Activated T-helper 1 cell treated with Interleukin-2 at 50 U/mL for 16 hours (primary cell): ENCODE measurements at regions not wholly inside any gene's neighbourhood (a gene's known extent, or its start where the extent isn't known, plus 50 kb on each side); places are given as distances from the start of the nearest gene placed in this dataset.
"Not testable (repeated sequence)": the region's sequence is repeated elsewhere in the genome, so short reads cannot be mapped to it uniquely, and the experiment has no call there.

Source experiments
- DNase-seq: peaks from one replicate; pipeline ENCODE4 v3.0.0-alpha.2; 2020; ENCODE audit warnings: low read depth

DNA sequence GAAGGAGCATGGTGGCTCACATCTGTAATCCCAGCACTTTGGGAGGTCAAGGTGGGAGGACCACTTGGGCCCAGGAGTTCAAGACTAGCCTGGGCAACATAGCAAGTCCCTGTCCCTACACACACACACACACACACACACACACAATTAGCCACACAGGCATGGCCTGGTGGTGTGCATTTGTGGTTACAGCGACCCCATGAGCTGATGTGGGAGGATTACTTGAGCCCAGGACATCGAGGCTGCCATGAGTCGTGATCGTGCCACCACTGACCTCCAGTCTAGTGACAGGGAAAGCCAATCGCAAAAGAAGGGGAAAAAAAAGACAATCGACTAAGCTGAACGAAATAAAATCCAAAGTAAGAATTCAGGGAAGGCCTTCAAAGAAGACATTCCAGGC is 67.9 kb downstream of the TBX3 start:
- no peak for DNase-seq

DNA sequence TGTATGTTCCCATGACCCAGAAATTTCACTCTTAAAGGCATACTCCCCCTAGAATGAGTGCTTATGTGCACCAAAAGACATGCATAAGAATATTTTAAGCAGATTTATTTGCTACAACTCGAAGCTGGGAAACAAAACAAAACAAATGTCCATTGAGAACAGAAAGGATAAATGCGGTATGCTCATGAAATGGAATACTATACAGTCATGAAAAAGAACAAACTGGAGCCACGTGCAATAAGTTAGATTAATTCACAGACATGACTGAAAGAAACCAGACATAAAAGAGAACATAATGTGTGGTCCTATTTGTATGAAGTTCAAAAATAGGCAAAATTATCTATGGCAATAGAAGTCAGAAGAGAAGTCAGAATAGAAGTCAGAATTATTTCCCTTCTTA is 69.9 kb downstream of the TBX3 start:
- DNase-seq = no peak

DNA sequence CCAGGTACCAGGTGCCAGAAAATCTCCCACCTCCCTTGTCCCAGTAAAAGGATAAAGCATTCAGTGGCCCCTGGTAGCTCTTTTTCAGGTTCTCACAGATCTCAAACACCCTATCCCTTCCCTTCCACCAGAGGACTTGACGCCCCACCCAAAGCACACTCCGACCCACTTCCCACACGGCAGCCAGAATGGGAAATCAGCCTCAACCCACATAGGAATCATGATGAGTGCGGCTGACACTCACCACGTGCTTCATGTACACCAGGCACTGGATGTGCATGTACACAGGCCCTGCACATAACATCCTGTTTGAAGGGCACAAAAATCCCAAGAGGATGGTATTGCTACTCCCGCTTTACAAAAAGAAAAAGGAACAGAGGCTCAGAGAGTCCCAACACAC is 71.9 kb downstream of the TBX3 start:
- no peak for DNase-seq

DNA sequence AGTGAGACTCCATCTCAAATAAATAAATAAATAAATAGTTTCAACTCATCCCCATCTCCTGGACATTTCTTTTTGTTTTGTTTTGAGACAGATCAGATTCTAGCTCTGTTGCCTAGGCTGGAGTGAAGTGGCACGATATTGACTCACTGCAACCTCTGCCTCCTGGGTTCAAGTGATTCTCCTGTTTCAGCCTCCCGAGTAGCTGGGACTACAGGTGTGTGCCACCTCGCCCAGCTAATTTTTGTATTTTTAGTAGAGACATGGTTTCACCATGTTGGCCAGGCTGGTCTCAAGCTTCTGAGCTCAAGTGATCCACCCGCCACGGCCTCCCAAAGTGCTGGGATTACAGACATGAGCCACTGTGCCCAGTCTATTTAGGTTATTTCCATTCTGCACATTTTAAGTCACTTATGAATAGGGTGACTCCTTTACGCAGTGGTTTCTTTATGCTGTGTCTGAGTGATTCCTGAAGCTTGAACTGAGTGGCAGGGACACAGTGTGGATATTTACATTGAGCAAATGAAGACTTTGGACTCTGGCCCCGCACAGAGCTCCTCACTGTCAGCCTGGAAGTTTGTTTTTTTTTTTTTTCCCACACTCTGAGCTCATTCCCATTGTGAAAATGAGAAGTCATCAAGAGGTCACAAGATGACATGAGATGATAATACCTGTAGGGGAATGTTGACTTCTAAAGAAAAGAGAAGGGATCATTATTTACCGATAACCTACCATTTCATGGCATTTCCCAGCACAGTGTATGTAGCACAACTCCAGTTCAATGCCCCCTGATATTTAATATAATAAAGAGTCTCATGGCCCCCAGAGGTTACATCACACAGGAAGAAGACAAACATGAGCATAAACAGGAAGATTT is 72.6 kb downstream of the TBX3 start:
- DNase-seq = no peak

DNA sequence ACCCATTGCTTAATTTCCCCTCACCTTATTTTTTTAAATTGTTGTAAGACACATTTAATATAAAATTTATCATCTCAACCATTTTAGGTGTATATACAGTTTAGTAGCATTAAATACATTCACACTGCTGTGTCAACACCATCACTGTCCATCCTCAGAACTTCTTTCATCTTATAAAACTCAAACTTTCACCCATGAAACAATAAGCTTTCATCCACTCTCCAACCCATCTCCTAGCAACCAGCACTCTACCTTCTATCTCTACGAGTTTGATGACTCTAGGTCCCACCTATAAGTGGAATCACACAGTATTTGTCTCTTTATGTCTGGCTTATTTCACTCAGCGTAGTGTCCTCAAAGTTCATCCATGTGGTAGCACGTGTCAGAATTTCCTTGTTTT is 75.5 kb downstream of the TBX3 start:
- DNase-seq = no peak

DNA sequence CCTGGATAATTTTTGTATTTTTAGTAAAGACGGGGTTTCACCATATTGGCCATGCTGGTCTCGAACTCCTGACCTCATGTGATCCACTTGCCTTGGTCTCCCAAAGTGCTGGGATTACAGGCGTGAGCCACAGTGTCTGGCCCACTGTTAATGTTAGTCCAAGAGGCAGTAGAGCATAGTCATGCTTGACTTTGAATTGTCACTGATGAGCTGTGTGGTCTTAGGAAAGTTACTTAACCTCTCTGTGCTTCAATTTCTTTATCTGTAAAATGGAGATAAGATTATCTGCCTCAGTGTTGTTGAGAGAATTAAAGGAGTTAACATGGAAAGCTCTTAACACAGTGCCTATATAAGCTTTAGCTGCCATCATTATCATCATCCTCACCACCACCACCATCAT is 78.1 kb downstream of the TBX3 start:
- no peak for DNase-seq

DNA sequence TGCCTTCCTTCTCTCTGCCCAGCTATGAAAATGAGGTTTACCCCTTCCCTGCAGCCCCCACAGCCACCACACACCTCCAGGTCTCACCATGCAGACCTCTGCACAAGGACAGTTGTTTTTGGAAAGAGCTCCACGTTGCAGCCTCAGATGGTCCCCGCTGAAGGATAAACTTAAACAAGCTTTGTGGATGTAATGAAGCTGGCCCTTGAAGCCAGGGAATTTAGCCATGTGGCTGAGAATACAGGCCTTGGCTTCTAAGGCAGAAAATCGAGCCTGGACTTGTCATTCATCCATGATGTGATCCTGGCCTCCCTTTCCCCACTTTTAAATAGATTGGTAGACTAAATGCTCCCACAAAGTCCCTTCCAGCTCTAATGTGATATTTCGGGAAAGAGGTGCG is 79.4 kb downstream of the TBX3 start:
- no peak for DNase-seq

DNA sequence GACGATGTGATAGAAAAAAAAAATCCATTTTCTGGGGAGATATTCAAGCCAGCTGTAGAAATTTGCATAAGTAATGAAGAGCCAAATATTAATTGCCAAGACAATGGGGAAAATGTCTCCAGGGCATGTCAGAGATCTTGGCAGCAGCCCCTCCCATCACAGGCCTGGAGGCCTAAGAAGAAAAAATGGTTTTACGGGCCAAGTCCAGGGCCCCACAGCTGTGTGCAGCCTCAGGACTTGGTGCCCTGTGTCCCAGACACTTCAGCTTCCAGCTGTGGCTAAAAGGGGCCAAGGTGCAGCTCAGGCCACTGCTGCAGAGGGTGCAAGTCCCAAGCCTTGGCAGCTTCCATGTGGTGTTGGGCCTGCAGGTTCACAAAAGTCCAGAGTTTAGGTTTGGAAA is 83.4 kb downstream of the TBX3 start:
- DNase-seq = not testable (repeated sequence)

DNA sequence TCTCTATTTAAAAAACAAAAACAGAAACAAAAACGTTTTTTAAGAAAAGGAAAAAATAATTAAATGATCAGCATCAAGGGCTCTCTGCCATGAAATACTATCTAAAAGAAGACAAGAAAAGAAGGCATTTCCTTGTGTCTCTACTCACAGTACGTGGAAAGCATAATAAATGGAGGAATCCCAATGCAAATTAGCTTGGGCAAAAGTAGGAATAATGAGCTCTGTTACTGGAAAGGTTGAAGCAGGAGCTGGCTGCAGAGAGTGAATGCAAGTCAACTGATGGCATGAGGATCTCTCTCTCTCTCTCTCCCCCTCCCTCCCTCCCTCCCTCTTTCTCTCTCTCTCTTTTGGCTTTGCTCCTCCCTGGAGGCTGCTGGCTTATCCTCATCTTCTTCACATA is 85.9 kb downstream of the TBX3 start:
- DNase-seq = no peak

DNA sequence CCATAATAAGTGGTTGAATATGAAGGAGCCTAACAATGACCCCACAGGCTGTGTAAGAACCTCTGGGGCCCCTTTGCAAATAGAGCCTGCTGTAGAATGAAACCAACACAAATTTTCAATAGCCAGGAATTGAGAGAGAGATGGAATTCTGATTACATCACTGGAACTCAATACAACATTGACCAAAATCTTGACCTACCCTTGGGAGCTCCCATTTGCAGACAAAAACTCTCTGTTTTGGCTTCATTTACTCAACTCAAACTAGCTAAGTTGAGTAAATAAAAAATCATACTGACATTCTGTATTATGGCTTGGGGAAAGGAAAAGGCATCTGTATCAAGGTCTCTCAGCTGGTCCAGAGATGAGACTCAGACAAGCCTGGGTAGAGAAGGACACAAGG is 91.0 kb downstream of the TBX3 start:
- no peak for DNase-seq

DNA sequence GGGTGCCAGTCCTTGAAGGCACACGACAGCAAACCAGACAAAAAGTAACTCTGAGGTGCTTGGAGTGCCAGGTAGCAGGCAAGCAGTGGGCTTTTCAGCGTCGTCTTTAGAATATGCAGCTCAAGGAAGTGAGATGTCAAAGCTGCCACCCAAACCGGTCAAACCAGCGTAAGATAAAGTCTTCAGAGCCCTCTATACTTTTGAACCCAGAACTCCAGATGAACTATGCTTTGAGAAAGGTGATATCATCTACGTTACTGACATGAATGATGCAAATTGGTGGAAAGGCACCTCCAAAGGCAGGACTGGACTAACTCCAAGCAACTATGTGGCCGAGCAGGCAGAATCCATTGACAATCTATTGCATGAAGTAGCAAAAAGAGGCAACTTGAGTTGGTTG is 95.9 kb downstream of the TBX3 start:
- no peak for DNase-seq

DNA sequence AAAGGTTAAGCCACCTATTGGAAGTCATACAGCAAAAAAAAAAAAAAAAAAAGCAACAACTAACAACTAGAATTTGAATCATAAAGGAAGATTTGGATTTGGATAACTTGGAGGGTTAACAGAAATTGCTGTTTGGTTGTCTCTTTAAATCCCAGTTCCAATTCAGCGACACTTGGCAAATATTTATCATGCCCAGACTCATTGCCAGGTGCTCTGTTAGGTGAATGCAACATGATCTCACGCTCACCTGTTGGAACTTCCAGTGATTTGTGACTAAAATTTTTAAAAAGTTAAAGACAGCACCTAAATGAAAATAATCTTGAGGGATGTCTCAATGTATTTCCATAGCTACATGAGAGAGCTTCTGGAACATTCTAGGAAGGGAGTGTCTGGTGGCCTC is 103.7 kb downstream of the TBX3 start:
- DNase-seq = no peak

DNA sequence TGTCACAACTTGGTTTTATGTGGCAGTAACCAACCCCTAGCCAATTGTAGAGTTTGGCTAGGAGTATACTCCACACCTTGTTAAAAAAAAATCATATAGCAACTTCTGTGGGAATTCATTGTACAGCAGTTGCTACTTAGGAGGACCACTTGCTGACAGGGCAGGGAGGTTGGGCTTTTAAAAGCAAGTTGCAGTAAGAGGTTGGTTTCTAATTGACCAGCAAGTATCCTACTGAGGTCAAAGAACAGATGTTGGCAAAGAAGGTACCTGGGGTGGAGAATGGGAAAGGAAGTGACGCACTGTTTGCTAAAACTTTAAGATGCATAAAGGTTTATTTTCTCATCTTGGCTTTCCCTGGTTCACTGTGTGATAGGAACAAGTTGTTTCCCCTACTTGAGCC is 104.6 kb downstream of the TBX3 start:
- DNase-seq = no peak

DNA sequence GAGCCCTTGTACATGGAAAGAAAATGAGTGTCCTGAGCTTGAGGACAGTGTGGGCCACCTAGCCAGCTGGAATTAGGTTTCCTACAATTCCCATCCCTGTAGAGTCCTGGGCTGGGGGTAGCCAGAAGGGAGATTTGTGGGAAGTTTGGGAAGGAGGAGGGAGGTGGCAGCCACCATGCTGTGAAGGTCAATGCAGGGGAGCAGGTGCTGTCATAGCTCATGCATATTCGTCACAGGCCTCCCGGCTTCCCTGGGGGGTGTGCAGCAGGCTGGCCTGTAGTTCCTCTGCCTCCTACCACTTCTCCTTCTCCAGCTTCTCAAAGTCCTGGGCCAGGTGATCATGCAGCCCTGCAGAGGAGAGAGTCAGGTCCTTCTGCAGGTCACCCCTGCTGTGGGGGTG is 121.3 kb downstream of the TBX3 start:
- DNase-seq = no peak

DNA sequence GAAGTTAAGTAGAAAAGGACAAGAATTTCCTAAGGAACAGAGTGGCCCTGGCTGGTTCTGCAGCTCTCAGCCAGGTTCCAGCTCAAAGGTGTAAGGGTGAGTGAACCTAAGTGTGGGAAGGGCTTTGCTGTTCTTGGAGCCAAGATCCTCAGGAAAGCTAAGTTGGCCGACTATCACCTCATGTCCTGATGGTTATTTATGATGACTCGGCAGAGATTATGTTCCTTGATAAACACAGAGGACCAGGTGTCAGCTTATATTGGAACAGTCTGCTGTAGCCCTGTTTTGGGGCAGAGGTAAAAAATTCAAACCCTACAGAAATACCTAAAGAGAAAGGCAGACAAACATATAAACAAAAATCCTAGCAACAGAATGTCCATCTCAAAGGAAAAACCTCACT is 128.5 kb downstream of the TBX3 start:
- no peak for DNase-seq

DNA sequence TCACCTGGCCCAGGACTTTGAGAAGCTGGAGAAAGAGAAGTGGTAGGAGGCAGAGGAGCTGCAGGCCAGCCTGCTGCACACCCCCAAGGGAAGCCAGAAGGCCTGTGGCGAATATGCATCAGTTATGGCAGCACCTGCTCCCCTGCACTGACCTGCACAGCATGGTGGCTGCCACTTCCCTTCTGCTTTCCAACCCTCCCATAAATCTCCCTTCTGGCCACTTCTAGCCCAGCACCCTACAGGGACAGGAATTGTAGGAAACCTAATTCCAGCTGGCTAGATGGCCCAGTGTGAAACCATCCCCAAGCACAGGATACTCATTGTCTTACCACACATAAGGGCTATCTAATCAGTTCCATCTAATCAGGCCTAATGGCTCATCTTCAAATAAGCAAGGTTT is 136.3 kb downstream of the TBX3 start:
- no peak for DNase-seq

DNA sequence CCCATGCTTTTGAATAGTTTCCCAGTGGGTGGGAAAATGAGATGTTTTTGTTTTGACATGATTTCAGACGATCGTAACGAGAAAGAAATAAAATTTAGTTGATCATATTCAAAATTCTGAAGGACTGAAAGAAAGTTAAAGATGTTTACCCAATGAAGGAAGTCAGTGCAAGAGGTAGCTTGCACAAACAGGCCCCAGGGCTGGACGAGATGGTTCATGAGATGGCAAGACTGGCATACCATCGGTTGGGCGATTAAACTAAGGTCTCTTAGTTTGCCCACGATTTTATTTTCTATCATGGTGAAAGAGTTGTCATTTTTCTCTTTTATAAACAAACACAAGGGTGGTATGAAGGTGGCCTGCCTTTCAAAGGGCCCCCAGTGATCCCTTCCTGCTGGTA is 124.5 kb upstream of the TBX5 start:
- DNase-seq = no peak

DNA sequence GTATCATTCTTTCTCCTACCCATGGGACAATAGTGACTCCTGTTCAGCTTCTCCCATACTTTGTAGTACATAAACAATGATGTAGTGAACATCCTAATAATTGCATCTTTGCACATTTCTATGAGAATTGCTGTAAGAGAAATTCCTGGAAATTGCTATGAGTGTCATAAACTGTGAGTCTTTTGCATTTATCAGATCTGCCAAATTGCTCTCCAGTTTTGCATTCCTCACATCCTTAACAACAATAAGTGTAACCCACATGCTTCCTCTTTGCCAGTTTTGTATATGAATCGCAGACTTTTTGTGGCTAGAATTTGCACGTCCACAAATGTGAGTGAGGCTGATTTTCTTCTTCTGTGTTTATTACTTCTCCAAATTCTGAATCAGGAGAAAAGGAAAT is 124.0 kb upstream of the TBX5 start:
- no peak for DNase-seq

DNA sequence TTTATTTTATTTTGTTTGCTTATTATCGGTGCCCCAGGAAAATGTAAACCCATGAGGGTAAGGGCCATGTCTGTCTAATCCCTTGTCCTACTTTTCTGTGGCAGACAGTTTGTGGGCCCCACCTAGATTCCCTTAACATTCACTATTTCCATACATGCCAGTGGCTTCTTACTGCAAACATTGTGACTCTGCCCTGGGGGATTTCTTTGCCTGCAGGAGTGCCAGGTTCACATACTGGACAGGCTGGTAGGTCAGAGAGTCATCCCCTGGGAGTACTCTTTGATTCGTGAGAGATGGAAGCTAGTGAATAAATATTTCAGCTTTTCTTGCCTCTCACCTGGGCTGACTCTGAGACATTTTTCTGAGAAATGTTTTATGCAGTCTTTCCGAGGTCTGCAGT is 122.8 kb upstream of the TBX5 start:
- DNase-seq = no peak

DNA sequence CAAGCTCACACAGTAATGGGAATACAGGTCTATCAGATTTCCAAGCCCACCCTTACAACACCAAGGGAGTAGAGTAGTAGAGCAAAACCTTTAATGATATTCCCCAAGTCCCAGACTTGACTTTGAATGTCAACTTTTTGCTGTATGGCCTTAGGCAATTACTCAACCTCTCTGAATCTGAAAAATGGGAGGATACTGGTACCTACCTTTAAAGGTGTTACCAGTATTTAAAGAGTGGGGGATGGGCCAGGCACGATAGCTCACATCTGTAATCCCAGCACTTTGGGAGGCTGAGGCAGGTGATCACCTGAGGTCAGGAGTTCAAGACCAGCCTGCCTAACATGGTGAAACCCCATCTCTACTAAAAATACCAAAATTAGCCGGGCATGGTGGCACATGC is 115.2 kb upstream of the TBX5 start:
- not testable (repeated sequence) for DNase-seq

DNA sequence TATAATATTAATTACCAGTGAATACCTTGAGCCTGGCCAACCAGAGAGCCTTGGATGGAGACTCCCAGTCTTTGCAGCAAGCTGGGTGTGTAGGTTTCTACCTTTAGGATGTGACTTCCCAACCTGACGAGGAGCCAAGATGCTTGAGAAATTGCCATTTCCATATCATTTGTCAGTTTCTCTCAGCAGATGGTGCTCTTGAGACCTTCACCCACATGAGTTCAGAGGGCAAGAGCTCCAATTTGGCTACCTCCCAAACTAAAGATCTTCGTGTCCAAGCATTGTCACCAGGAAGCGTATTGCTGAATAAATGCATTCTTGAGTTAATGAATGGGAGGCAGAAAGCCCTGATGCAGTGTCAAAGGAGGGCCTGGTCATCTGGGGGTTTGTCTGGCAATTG is 106.4 kb upstream of the TBX5 start:
- DNase-seq = no peak

DNA sequence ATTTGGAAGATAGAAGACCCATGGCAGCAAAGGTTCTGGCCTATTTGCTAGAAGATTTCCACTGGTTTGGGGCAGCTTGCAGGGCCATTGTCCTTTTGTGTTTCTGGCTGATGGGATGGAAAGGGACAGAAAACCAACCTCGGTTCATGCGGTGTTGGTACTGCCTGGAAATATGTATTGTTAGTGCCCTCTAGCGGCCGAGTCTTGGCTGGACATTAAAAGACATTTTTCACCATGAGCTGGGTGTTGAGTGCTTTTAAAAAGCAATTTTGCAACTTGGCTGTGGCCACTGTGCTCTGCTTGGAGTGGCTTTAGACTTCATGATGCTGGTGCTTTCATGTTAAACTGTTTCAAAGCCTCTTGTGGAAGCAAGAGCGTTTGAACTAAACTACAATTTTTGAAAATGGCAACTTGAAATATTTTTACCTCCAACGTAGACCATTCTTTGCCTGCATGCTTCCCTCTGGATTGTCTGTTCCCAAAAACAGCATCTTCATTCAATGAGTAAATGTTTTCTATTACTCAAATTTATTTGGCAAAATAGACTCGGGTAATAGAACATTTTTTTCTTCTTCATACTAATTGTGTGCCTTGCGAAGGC is 102.7 kb upstream of the TBX5 start:
- peak; percentile 5 for DNase-seq

DNA sequence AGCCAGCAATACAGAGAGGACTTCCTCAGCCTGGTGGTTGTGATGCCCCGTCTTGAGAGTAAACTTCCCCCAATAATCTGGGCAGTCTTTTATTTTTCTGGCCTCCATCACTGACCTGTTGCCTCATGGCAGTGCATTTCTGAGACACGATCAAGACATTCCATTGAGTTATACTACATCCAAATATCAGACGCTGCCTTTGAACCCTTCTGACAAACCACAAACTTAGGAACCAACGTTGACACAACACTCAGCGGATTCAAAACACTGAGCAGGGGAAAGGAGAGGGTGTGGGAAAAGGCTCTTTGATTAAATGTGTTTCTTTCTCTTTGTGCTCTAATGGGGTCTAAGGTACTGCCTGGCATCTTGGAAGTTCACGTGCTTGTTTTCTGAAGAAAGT is 100.7 kb upstream of the TBX5 start:
- DNase-seq = no peak

DNA sequence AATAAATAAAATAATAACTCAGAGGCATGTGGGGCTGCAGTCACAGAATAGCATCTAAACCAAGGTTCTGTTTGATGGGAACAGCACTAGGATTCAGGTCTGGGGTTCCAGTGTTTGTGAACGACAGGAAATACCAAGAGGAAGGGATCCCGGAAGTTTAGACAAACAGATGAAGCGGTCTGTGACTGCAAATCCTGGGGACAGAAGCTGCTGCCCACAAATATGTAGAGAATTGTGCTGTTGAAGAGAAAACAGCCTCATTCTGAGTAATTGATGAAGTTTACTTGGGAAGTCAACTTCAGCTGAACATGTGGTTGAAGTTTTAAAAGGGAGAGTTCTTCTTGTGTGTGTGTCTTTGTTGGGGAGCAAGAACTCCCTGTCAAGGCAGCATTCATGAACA is 98.4 kb upstream of the TBX5 start:
- no peak for DNase-seq
